Omental fat pad (tissue), 3 donors: ENCODE measurements at regions not wholly inside any gene's neighbourhood (a gene's known extent, or its start where the extent isn't known, plus 50 kb on each side); places are given as distances from the start of the nearest gene placed in this dataset.

Experiments used
- ATAC-seq: fragments of 150-250 bp; one replicate; pipeline ENCODE4 v1.9.1; 2016; ENCODE audit warnings: mild to moderate bottlenecking, moderate library complexity; ENCODE audit not compliant: low FRiP score
- DNase-seq: peaks from one replicate; pipeline ENCODE4 v3.0.0-alpha.2; 2019; ENCODE audit warnings: low spot score
- CTCF ChIP-seq, 3 donors: fragments of 450-650 bp; IDR thresholded peaks; one replicate each; pipeline ENCODE4 v1.5.1; 2016 to 2017; ENCODE audit warnings: antibody characterized with exemption in 3 of 3, mild to moderate bottlenecking in 3 of 3, moderate library complexity in 2 of 3

GRCh38 chr4:36772154-36772516, 472.4 kb upstream of the NWD2 start:
- ATAC-seq: no peak
- no peak for TF ChIP-seq CTCF (IDR thresholded peaks at IDR 0.05)
- DNase-seq: no peak

- TF ChIP-seq CTCF (IDR thresholded peaks at IDR 0.05): no peak
- DNase-seq (no peak), ATAC-seq (no peak)
Measured at GRCh38 chr4:36773467-36773866, 471.1 kb upstream of the NWD2 start.

DNA sequence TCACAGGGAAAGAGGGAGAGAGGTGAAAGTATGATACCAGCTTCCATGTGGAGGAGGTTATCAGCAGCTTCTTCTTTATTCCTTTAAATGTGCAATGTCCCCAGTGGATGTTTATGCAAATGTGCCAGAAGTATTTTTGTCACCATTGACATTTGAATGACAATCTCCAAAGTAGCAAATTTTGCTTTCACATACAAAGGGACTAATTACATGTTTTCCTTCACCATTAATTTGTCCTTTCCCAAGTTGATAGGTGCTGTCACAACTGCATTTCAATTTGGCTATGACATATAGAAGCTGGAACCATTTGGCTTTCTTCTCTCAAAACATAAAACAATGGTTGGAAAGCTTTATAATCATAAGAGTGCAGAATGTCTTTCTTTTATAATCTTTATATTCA, 469.0 kb upstream of the NWD2 start:
- TF ChIP-seq CTCF (IDR thresholded peaks at IDR 0.05): no peak
- no peak for ATAC-seq
- no peak for DNase-seq

GRCh38 chr4:36779601-36780000, 464.9 kb upstream of the NWD2 start:
- DNase-seq (no peak), ATAC-seq (no peak)
- no peak for TF ChIP-seq CTCF (IDR thresholded peaks at IDR 0.05)

DNA sequence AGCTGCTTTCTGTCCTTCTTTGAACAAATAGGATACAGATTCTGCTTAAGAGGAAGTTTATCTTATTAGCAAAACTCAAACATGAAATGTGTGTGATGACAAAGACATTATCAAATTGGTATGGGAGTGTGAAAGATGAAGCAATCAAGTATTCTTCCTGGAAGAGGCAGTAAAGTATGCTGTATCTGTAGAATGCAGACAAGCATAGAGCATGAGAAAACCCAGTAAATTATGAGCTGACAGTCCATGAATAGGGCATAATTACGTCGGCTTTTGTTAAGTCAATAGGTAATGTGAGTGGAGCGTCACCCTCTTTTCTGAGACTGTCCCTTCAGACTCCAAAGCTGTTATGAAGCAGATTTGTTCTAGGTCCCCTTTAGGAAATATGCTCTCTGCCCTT, 458.6 kb upstream of the NWD2 start:
- no peak for ATAC-seq
- DNase-seq: no peak
- TF ChIP-seq CTCF (IDR thresholded peaks at IDR 0.05): no peak

GRCh38 chr4:36786519-36786918, 458.0 kb upstream of the NWD2 start:
- no peak for TF ChIP-seq CTCF (IDR thresholded peaks at IDR 0.05)
- ATAC-seq (no peak), DNase-seq (no peak)

- no peak for DNase-seq
- TF ChIP-seq CTCF (IDR thresholded peaks at IDR 0.05): no peak
- no peak for ATAC-seq
Measured at GRCh38 chr4:36794716-36795115, 449.8 kb upstream of the NWD2 start.
